ENCODE measurements at regions not wholly inside any gene's neighbourhood (a gene's known extent, or its start where the extent isn't known, plus 50 kb on each side); places are given as distances from the start of the nearest gene placed in this dataset.

- Histone ChIP-seq H3K9ac (ENCODE audit: low read length in 3 of 3) (no peak overlapping the region), H3K27me3 (ENCODE audit: control insufficient read depth, insufficient read depth, low read length) (no peaks in the 10 kb centered on the region), H3K4me1 (ENCODE audit: control insufficient read depth in 2 of 3, insufficient read depth in 2 of 3, low read depth in 1 of 3, low read length in 3 of 3) (no peaks in the 10 kb centered on the region), H3K4me3 (ENCODE audit: low read length in 3 of 3) (no peak overlapping the region), H3K36me3 (ENCODE audit: control insufficient read depth in 2 of 3, insufficient read depth in 3 of 3, low read length in 3 of 3) (no peaks in the 10 kb centered on the region), H3K27ac (ENCODE audit: low read depth in 2 of 2, low read length in 2 of 2) (no peak overlapping the region), H3K9me3 (ENCODE audit: control insufficient read depth in 2 of 3, insufficient read depth in 1 of 3, low read length in 3 of 3) (no peaks in the 10 kb centered on the region)
- FAIRE-seq (no peak), DNase-seq (no peak)
- no peak for TF ChIP-seq CTCF (IDR thresholded peaks at IDR 0.05; ENCODE audit: borderline replicate concordance, extremely low read depth, insufficient read depth)
- intact Hi-C loops (cut with DNase I), result no loop called here
Observed at GRCh38 chr1:98177751-98178150, 256.9 kb upstream of the DPYD start.

DNA sequence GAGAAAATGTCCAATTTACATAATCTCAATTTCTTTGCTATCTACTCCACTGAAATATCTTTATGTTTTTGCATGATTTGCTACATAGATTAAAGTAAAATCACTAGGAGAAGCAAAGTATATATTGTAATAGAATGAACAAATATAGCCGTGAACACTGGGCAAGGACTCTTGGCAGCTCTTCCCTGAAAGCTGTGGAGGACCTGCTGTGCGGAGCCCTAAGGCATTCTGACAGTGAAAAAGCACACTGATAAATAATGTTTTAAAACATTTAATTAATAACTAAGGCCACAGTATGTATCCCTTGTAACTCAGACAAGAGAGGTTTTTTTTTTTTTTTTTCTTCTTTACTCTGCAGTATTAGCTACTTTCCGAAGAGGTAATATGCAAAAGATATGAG lies 256.1 kb upstream of the DPYD start:
- Histone ChIP-seq H3K4me3 (ENCODE audit: low read length in 3 of 3) (no peak overlapping the region), H3K27me3 (ENCODE audit: control insufficient read depth, insufficient read depth, low read length) (no peaks in the 10 kb centered on the region), H3K4me1 (ENCODE audit: control insufficient read depth in 2 of 3, insufficient read depth in 2 of 3, low read depth in 1 of 3, low read length in 3 of 3) (no peaks in the 10 kb centered on the region), H3K36me3 (ENCODE audit: control insufficient read depth in 2 of 3, insufficient read depth in 3 of 3, low read length in 3 of 3) (no peaks in the 10 kb centered on the region), H3K9me3 (ENCODE audit: control insufficient read depth in 2 of 3, insufficient read depth in 1 of 3, low read length in 3 of 3) (no peaks in the 10 kb centered on the region), H3K9ac (ENCODE audit: low read length in 3 of 3) (no peak overlapping the region), H3K27ac (ENCODE audit: low read depth in 2 of 2, low read length in 2 of 2) (no peak overlapping the region)
- FAIRE-seq (no peak), DNase-seq (no peak)
- intact Hi-C loops (cut with DNase I), result no loop called here
- no peak for TF ChIP-seq CTCF (IDR thresholded peaks at IDR 0.05; ENCODE audit: borderline replicate concordance, extremely low read depth, insufficient read depth)

GRCh38 chr1:98176414-98176813 lies 255.6 kb upstream of the DPYD start:
- Histone ChIP-seq H3K27ac (ENCODE audit: low read depth in 2 of 2, low read length in 2 of 2) (no peak overlapping the region), H3K9ac (ENCODE audit: low read length in 3 of 3) (no peak overlapping the region), H3K4me3 (ENCODE audit: low read length in 3 of 3) (no peak overlapping the region), H3K27me3 (ENCODE audit: control insufficient read depth, insufficient read depth, low read length) (no peaks in the 10 kb centered on the region), H3K9me3 (ENCODE audit: control insufficient read depth in 2 of 3, insufficient read depth in 1 of 3, low read length in 3 of 3) (no peaks in the 10 kb centered on the region), H3K36me3 (ENCODE audit: control insufficient read depth in 2 of 3, insufficient read depth in 3 of 3, low read length in 3 of 3) (no peaks in the 10 kb centered on the region), H3K4me1 (ENCODE audit: control insufficient read depth in 2 of 3, insufficient read depth in 2 of 3, low read depth in 1 of 3, low read length in 3 of 3) (no peaks in the 10 kb centered on the region)
- no peak for DNase-seq
- intact Hi-C loops (cut with DNase I), result no loop called here
- TF ChIP-seq CTCF (IDR thresholded peaks at IDR 0.05; ENCODE audit: borderline replicate concordance, extremely low read depth, insufficient read depth), result no peak
- no peak for FAIRE-seq

DNA sequence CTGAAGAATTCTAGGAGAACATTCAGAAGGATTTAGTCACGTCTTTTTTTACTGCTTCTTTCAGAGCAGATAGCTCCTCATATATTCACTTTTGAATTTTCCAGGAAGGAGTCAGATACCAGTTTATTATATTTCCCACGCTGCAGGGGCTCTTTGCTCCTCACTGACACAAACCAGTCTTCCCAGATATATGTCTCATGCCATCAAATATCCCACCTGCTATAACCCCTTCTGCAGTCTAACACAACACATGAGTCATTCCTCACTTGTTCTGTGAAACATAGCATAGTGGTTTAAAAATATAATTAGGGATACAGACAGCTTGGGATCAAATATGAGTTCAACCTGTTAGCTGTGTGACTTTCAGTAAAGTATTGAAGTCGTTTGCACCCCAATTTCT lies 251.7 kb upstream of the DPYD start:
- no peak for TF ChIP-seq CTCF (IDR thresholded peaks at IDR 0.05; ENCODE audit: borderline replicate concordance, extremely low read depth, insufficient read depth)
- Histone ChIP-seq H3K4me3 (ENCODE audit: low read length in 3 of 3) (no peak overlapping the region), H3K27ac (ENCODE audit: low read depth in 2 of 2, low read length in 2 of 2) (no peak overlapping the region), H3K4me1 (ENCODE audit: control insufficient read depth in 2 of 3, insufficient read depth in 2 of 3, low read depth in 1 of 3, low read length in 3 of 3) (no peaks in the 10 kb centered on the region), H3K9me3 (ENCODE audit: control insufficient read depth in 2 of 3, insufficient read depth in 1 of 3, low read length in 3 of 3) (no peaks in the 10 kb centered on the region), H3K36me3 (ENCODE audit: control insufficient read depth in 2 of 3, insufficient read depth in 3 of 3, low read length in 3 of 3) (no peaks in the 10 kb centered on the region), H3K27me3 (ENCODE audit: control insufficient read depth, insufficient read depth, low read length) (no peaks in the 10 kb centered on the region), H3K9ac (ENCODE audit: low read length in 3 of 3) (no peak overlapping the region)
- intact Hi-C loops (cut with DNase I), result no loop called here
- FAIRE-seq (no peak), DNase-seq (no peak)

All from kidney (tissue), 13 donors.